Esophagus muscularis mucosa (tissue), 4 donors: ENCODE measurements at regions not wholly inside any gene's neighbourhood (a gene's known extent, or its start where the extent isn't known, plus 50 kb on each side); places are given as distances from the start of the nearest gene placed in this dataset.

Source experiments
- DNase-seq: peaks from one replicate; pipeline ENCODE4 v3.0.0-alpha.2; 2017; ENCODE audit errors: extremely low spot score
- H3K27ac ChIP-seq, 4 donors: fragments of 200-600 bp; sonication (generic); replicated peaks in 1 of 4; 1 replicate in 3 of 4; 2 replicates in 1 of 4; pipeline ENCODE4 v1.5.1; 2016 to 2019; ENCODE audit warnings: mild to moderate bottlenecking in 1 of 4
- H3K27me3 ChIP-seq, 4 donors: fragments of 200-600 bp; sonication (generic); one replicate each; pipeline versions ENCODE4 v1.5.1 to v1.6.0; 2016 to 2019
- H3K36me3 ChIP-seq, 4 donors: fragments of 200-600 bp; sonication (generic); one replicate each; pipeline ENCODE4 v1.5.1; 2016 to 2019
- H3K4me1 ChIP-seq, 4 donors: fragments of 200-600 bp; sonication (generic); one replicate each; pipeline ENCODE4 v1.5.1; 2016 to 2019
- H3K4me3 ChIP-seq, 4 donors: fragments of 200-600 bp; sonication (generic); 1 replicate in 2 of 4; 2 replicates in 2 of 4; pipeline ENCODE4 v1.5.1; 2016 to 2019; ENCODE audit warnings: mild to moderate bottlenecking in 4 of 4, moderate library complexity in 1 of 4
- H3K9me3 ChIP-seq, 4 donors: fragments of 200-600 bp; sonication (generic); 1 replicate in 3 of 4; 2 replicates in 1 of 4; pipeline ENCODE4 v1.5.1; 2016 to 2019
- CTCF ChIP-seq, 3 experiments: fragments of 200-600 bp in 2 of 3; fragments of 450-650 bp in 1 of 3; sonication (generic) in 2 of 3; IDR thresholded peaks; one replicate each; pipeline ENCODE4 v1.5.1; 2017 to 2019; ENCODE audit warnings: antibody characterized with exemption in 3 of 3, mild to moderate bottlenecking in 2 of 3, moderate library complexity in 1 of 3
- EP300 ChIP-seq: sonication (generic); formaldehyde crosslinking; IDR thresholded peaks from one replicate; pipeline ENCODE4 v1.6.1; 2017; ENCODE audit warnings: antibody characterized with exemption
- POLR2A ChIP-seq: fragments of 450-650 bp; IDR thresholded peaks from one replicate; pipeline ENCODE4 v1.6.1; 2017; ENCODE audit warnings: antibody characterized with exemption, moderate library complexity, mild to moderate bottlenecking, low read depth
- POLR2AphosphoS5 ChIP-seq, 2 donors: sonication (generic); formaldehyde crosslinking; IDR thresholded peaks; one replicate each; pipeline ENCODE4 v1.6.1; 2017; ENCODE audit warnings: antibody characterized with exemption in 2 of 2
- WGBS: methylation state at CpG from one replicate; pipeline ENCODE4 v1.1.5; 2018; 5-methylcytosine and 5-hydroxymethylcytosine counted together
- intact Hi-C: fragments of 100-400 bp; cut with DNase I; formaldehyde crosslinking; loops from one replicate; pipeline ENCODE4 v1.15.1; 2023

GRCh38 chr13:84997858-84998257, 801.4 kb downstream of the SLITRK6 start:
- no peaks in the 10 kb centered on the region for H3K36me3 ChIP-seq
- H3K27ac ChIP-seq, result no peak overlapping the region
- no peaks in the 10 kb centered on the region for H3K27me3 ChIP-seq
- 40% methylated on average over 1 of the region's 1 CpG for WGBS
- no peak for DNase-seq
- TF ChIP-seq POLR2AphosphoS5 (IDR thresholded peaks at IDR 0.05), result no peak
- no peak for TF ChIP-seq EP300
- no peak for TF ChIP-seq POLR2A
- no peak for TF ChIP-seq CTCF (IDR thresholded peaks at IDR 0.05)
- H3K9me3 ChIP-seq, result no peaks in the 10 kb centered on the region
- no peaks in the 10 kb centered on the region for H3K4me1 ChIP-seq
- H3K4me3 ChIP-seq, result no peak overlapping the region
- intact Hi-C loops, result no loop called here

- TF ChIP-seq POLR2AphosphoS5 (IDR thresholded peaks at IDR 0.05) (no peak), CTCF (IDR thresholded peaks at IDR 0.05) (no peak), EP300 (no peak), POLR2A (no peak)
- no peak for DNase-seq
- H3K36me3 ChIP-seq, result no peaks in the 10 kb centered on the region
- no peak overlapping the region for H3K4me3 ChIP-seq
- intact Hi-C loops, result no loop called here
- no peaks in the 10 kb centered on the region for H3K4me1 ChIP-seq
- H3K9me3 ChIP-seq, result no peaks in the 10 kb centered on the region
- no peak overlapping the region for H3K27ac ChIP-seq
- no peaks in the 10 kb centered on the region for H3K27me3 ChIP-seq
These were observed 804.6 kb downstream of the SLITRK6 start for GRCh38 chr13:84994582-84994981.

GRCh38 chr13:84985860-84986259, 813.4 kb downstream of the SLITRK6 start:
- intact Hi-C loops, result no loop called here
- TF ChIP-seq POLR2AphosphoS5 (IDR thresholded peaks at IDR 0.05) (no peak), POLR2A (no peak), EP300 (no peak), CTCF (IDR thresholded peaks at IDR 0.05) (no peak)
- 98% methylated on average over 2 of the region's 2 CpGs for WGBS

GRCh38 chr13:84983321-84983720, 815.9 kb downstream of the SLITRK6 start:
- no peak for TF ChIP-seq POLR2AphosphoS5 (IDR thresholded peaks at IDR 0.05)
- no peak for TF ChIP-seq CTCF (IDR thresholded peaks at IDR 0.05)
- no peak for TF ChIP-seq POLR2A
- TF ChIP-seq EP300, result no peak
- Histone ChIP-seq H3K27ac (no peak overlapping the region), H3K36me3 (no peaks in the 10 kb centered on the region), H3K27me3 (no peaks in the 10 kb centered on the region), H3K4me1 (no peaks in the 10 kb centered on the region), H3K9me3 (no peaks in the 10 kb centered on the region), H3K4me3 (no peak overlapping the region)
- WGBS, result 94% methylated on average over 2 of the region's 2 CpGs
- intact Hi-C loops, result no loop called here
- DNase-seq, result no peak

More at GRCh38 chr13:84985860-84986259, 813.4 kb downstream of the SLITRK6 start:
- Histone ChIP-seq H3K27me3 (no peaks in the 10 kb centered on the region), H3K36me3 (no peaks in the 10 kb centered on the region), H3K4me3 (no peak overlapping the region), H3K27ac (no peak overlapping the region), H3K9me3 (no peaks in the 10 kb centered on the region), H3K4me1 (no peaks in the 10 kb centered on the region)
- no peak for DNase-seq

GRCh38 chr13:84980571-84980970, 818.6 kb downstream of the SLITRK6 start:
- DNase-seq, result no peak
- Histone ChIP-seq H3K36me3 (no peaks in the 10 kb centered on the region), H3K27ac (no peak overlapping the region), H3K4me3 (no peak overlapping the region), H3K27me3 (no peaks in the 10 kb centered on the region), H3K9me3 (no peaks in the 10 kb centered on the region), H3K4me1 (no peaks in the 10 kb centered on the region)
- intact Hi-C loops, result no loop called here
- TF ChIP-seq POLR2AphosphoS5 (IDR thresholded peaks at IDR 0.05), result no peak
- 38% methylated on average over 2 of the region's 2 CpGs for WGBS
